SU-DHL-6 (cell line): ENCODE measurements at regions not wholly inside any gene's neighbourhood (a gene's known extent, or its start where the extent isn't known, plus 50 kb on each side); places are given as distances from the start of the nearest gene placed in this dataset.

Experiments used
- H2AFZ ChIP-seq: fragments of 200-600 bp; sonication (generic); 2 replicates; pipeline ENCODE4 v1.6.1; 2014; ENCODE audit warnings: low read depth, mild to moderate bottlenecking, moderate library complexity, mixed read lengths, antibody characterized with exemption, low read length; ENCODE audit not compliant: severe bottlenecking
- H3F3A ChIP-seq: fragments of 200-600 bp; shearing (Covaris generic); 2 replicates; pipeline ENCODE4 v1.6.0; 2016; ENCODE audit warnings: antibody characterized with exemption, mild to moderate bottlenecking; ENCODE audit not compliant: insufficient read depth
- H3K27ac ChIP-seq: fragments of 200-600 bp; sonication (generic); 2 replicates; pipeline ENCODE4 v1.5.1; 2016; ENCODE audit warnings: low read depth, mild to moderate bottlenecking, low read length, moderate library complexity, mixed read lengths
- H3K27me3 ChIP-seq: fragments of 200-600 bp; sonication (generic), shearing (Covaris generic); 2 replicates; pipeline ENCODE4 v1.6.0; 2014; ENCODE audit warnings: mild to moderate bottlenecking, low read length
- H3K36me3 ChIP-seq: fragments of 200-600 bp; sonication (generic); 2 replicates; pipeline ENCODE4 v1.6.1; 2014; ENCODE audit warnings: mild to moderate bottlenecking, low read length, mixed read lengths
- H3K4me2 ChIP-seq: fragments of 300-600, 200-600 bp; shearing (Covaris generic), sonication (generic); 2 replicates; pipeline ENCODE4 v1.6.0; 2014; ENCODE audit warnings: low read length, low read depth, mild to moderate bottlenecking; ENCODE audit not compliant: poor library complexity, severe bottlenecking
- H3K4me3 ChIP-seq: fragments of 200-600 bp; sonication (generic); 2 replicates; pipeline ENCODE4 v1.5.1; 2014; ENCODE audit warnings: antibody characterized with exemption, low read length, mild to moderate bottlenecking, mixed read lengths; ENCODE audit not compliant: insufficient read depth, poor library complexity, severe bottlenecking
- H3K79me2 ChIP-seq: fragments of 200-600 bp; sonication (generic); 2 replicates; pipeline ENCODE4 v1.6.1; 2014; ENCODE audit warnings: mild to moderate bottlenecking, low read length, moderate library complexity; ENCODE audit not compliant: insufficient read depth
- H3K9ac ChIP-seq: fragments of 200-600 bp; sonication (generic); 2 replicates; pipeline ENCODE4 v1.7.0; 2014; ENCODE audit warnings: mild to moderate bottlenecking, low read length
- H3K9me2 ChIP-seq: fragments of 200-600 bp; sonication (generic); replicated peaks from 2 replicates; pipeline ENCODE4 v1.6.1; 2014; ENCODE audit warnings: low read length; ENCODE audit not compliant: insufficient read depth
- H3K9me3 ChIP-seq: fragments of 200-600 bp; sonication (generic); 2 replicates; pipeline ENCODE4 v1.6.1; 2014; ENCODE audit warnings: low read length, mixed read lengths; ENCODE audit not compliant: insufficient read depth
- H4K20me1 ChIP-seq: fragments of 200-600 bp; sonication (generic); 2 replicates; pipeline ENCODE4 v1.6.1; 2014; ENCODE audit warnings: low read depth, mild to moderate bottlenecking, antibody characterized with exemption, low read length, moderate library complexity, mixed read lengths
- EZH2phosphoT487 ChIP-seq: fragments of 200-600 bp; sonication (generic), shearing (Covaris generic); conservative IDR thresholded peaks from 2 replicates; pipeline ENCODE4 v1.6.1; 2018; ENCODE audit warnings: mild to moderate bottlenecking, antibody characterized with exemption, low read length, moderate library complexity, mixed read lengths
- TF ChIP-seq, protein P1 (sequence below): fragments of 200-600 bp; sonication (generic); IDR thresholded peaks from one replicate; pipeline ENCODE4 v1.5.1; 2017; ENCODE audit warnings: antibody characterized with exemption, mild to moderate bottlenecking, low read length, moderate library complexity; ENCODE audit not compliant: insufficient read depth, poor library complexity, severe bottlenecking

DNA sequence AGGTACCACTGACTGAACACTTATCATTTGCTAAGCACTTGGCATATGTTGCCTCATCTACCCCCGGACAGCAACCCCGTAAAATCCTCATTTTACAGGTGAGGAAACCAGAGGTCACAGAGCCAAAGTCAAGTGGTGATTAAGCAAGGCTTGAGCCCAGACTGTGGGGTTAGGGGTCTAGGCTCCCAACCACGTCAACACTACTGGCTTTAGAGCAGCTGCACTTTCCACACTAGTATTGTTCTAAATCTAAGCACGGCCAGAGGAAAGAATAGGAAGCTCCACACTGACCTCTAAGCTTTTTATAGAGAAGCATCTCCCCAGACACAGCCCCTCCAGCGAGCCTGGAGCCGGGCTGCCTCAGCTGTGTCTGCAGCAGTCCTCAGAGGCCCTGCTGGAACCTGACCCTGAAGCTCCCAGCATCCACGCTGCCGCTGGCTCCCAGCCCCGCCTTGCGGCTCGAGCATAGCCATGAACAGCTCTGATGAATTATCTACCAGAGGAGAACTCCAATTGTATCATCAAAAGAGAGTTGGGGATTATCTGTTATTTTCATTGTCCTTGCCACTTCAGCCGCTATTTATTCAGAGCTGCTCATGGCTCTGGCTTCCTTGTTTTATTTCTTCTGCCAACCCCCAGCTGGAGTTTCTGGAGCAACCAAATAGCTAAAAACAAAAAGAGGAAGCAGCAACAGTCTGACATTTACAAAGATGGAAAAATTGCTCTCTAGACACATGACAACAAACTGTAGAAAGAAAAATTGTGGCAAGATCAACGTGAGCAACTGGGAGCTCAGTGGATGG, 62.2 kb upstream of the RTN4 start:
- Histone ChIP-seq H3K4me3 (no peak overlapping the region), H3K9me3 (no peaks in the 10 kb centered on the region), H3K27me3 (no peaks in the 10 kb centered on the region), H3K4me2 (no peak overlapping the region), H3K9me2 (no peaks in the 10 kb centered on the region), H3F3A (no peaks in the 10 kb centered on the region), H3K36me3 (no peaks in the 10 kb centered on the region), H2AFZ (no peak overlapping the region), H3K27ac (no peak overlapping the region), H4K20me1 (no peaks in the 10 kb centered on the region), H3K9ac (no peak overlapping the region), H3K79me2 (no peaks in the 10 kb centered on the region)
- TF ChIP-seq, protein P1, sequence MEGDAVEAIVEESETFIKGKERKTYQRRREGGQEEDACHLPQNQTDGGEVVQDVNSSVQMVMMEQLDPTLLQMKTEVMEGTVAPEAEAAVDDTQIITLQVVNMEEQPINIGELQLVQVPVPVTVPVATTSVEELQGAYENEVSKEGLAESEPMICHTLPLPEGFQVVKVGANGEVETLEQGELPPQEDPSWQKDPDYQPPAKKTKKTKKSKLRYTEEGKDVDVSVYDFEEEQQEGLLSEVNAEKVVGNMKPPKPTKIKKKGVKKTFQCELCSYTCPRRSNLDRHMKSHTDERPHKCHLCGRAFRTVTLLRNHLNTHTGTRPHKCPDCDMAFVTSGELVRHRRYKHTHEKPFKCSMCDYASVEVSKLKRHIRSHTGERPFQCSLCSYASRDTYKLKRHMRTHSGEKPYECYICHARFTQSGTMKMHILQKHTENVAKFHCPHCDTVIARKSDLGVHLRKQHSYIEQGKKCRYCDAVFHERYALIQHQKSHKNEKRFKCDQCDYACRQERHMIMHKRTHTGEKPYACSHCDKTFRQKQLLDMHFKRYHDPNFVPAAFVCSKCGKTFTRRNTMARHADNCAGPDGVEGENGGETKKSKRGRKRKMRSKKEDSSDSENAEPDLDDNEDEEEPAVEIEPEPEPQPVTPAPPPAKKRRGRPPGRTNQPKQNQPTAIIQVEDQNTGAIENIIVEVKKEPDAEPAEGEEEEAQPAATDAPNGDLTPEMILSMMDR = no peak
- no peak for TF ChIP-seq EZH2phosphoT487

DNA sequence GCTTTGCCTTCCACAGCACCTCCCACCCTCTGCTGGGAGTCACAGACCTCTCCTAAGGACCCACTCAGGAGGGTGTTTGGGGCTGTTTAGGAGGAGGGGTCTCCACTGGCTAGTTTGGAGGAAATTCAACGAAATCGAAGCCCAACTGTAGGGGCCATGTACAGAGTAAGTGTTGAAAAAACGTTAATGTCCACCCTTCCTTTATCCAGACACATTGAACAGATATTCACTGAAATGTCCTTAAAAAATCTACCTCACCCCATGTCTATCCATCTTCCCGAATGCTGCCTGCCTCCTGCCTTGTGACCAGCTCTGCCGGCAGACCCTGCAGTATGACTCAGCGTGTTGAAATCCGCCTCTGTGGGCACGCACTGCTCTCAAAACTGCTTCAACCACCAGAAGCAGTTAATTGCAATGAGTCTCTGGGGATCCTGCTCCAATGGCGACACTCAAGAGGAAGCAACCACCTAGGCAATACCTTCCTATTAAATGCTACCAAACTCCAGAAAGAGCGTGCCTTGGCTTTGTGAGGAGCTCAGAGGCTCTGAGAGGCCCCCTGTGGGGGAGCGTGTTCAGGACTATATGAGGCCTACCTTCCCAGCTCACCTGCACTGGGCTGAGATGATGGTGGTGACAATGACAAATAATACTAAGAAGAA, 61.4 kb upstream of the RTN4 start:
- H2AFZ ChIP-seq = no peak overlapping the region
- H3K27ac ChIP-seq = no peak overlapping the region
- H3F3A ChIP-seq = no peaks in the 10 kb centered on the region
- no peak overlapping the region for H3K4me2 ChIP-seq
- H3K79me2 ChIP-seq = no peaks in the 10 kb centered on the region
- H3K4me3 ChIP-seq = no peak overlapping the region
- no peak overlapping the region for H3K9ac ChIP-seq
- no peaks in the 10 kb centered on the region for H4K20me1 ChIP-seq
- no peaks in the 10 kb centered on the region for H3K27me3 ChIP-seq
- TF ChIP-seq EZH2phosphoT487 = no peak
- TF ChIP-seq, protein P1 = no peak
- no peaks in the 10 kb centered on the region for H3K36me3 ChIP-seq
- H3K9me2 ChIP-seq = no peaks in the 10 kb centered on the region
- H3K9me3 ChIP-seq = no peaks in the 10 kb centered on the region

DNA sequence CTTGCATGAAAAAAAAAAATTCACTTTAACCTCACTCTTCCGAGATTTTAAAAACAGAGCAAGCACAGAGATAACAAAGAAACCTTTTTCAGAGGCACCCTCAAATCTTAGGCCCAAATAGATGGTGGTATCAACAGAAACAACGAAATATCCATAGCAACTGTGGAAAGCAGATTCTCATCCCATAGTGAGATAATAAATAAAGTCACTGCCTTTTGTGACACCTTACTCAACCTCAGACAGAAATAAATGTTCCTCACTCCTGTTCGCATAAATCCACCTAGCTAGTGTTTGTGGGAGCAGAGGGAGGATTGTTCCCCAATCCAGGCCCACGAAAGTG, 60.9 kb upstream of the RTN4 start:
- H3K4me2 ChIP-seq = no peak overlapping the region
- TF ChIP-seq EZH2phosphoT487 = no peak
- TF ChIP-seq, protein P1 = no peak
- no peak overlapping the region for H2AFZ ChIP-seq
- no peak overlapping the region for H3K27ac ChIP-seq
- no peaks in the 10 kb centered on the region for H4K20me1 ChIP-seq
- H3K9me3 ChIP-seq = no peaks in the 10 kb centered on the region
- H3K4me3 ChIP-seq = no peak overlapping the region
- no peak overlapping the region for H3K9ac ChIP-seq
- no peaks in the 10 kb centered on the region for H3K27me3 ChIP-seq
- H3K36me3 ChIP-seq = no peaks in the 10 kb centered on the region
- H3K9me2 ChIP-seq = no peaks in the 10 kb centered on the region
- no peaks in the 10 kb centered on the region for H3K79me2 ChIP-seq
- no peaks in the 10 kb centered on the region for H3F3A ChIP-seq
